WTC11 (cell line): ENCODE measurements at regions not wholly inside any gene's neighbourhood (a gene's known extent, or its start where the extent isn't known, plus 50 kb on each side); places are given as distances from the start of the nearest gene placed in this dataset.
A peak's percentile ranks its signal among the peaks of the same experiment; 100 is the strongest.

ENCODE experiments used
- ATAC-seq: fragments of 200-7000 bp; cut with Tn5 transposase; 2 replicates; pipeline ENCODE4 v1.10.0; 2021; ENCODE audit warnings: mild to moderate bottlenecking, moderate library complexity
- CTCF ChIA-PET: fragments of 300-600 bp; sonication (Branson Sonifier 250); formaldehyde crosslinking; loops from one replicate; lab custom pipeline; 2021; ENCODE audit warnings: antibody characterized with exemption; lab: Charles Lee
- POLR2A ChIA-PET: fragments of 350-600 bp; sonication (Branson Sonifier 250); formaldehyde crosslinking; loops from one replicate; lab custom pipeline; 2021; ENCODE audit warnings: antibody characterized with exemption; lab: Charles Lee
- DNase-seq: peaks from one replicate; pipeline ENCODE4 v3.0.0; 2021; ENCODE audit warnings: low spot score
- H3K27ac Mint-ChIP-seq: 2 replicates; pipeline ENCODE4 v1.8.0; 2021; ENCODE audit warnings: mixed read lengths
- H3K27me3 Mint-ChIP-seq: 2 replicates; pipeline ENCODE4 v1.8.0; 2021; ENCODE audit warnings: low read depth, mild to moderate bottlenecking, moderate library complexity, mixed read lengths
- H3K36me3 Mint-ChIP-seq: 2 replicates; pipeline ENCODE4 v1.8.0; 2021; ENCODE audit warnings: mixed read lengths
- H3K4me1 Mint-ChIP-seq: 2 replicates; pipeline ENCODE4 v1.8.0; 2022; ENCODE audit warnings: mixed read lengths
- H3K4me3 Mint-ChIP-seq: 2 replicates; pipeline ENCODE4 v1.8.0; 2021; ENCODE audit warnings: mild to moderate bottlenecking, moderate library complexity, mixed read lengths
- H3K9me3 Mint-ChIP-seq: 2 replicates; pipeline ENCODE4 v1.8.0; 2021; ENCODE audit warnings: mixed read lengths
- EMX1 ChIP-seq: fragments of 250-450 bp; sonication (Bioruptor Pico); IDR thresholded peaks from 2 replicates; pipeline ENCODE4 v1.8.0; 2021; ENCODE audit warnings: mild to moderate bottlenecking
- FOXJ3 ChIP-seq: sonication (generic); formaldehyde crosslinking; IDR thresholded peaks from 2 replicates; pipeline ENCODE4 v1.9.0; 2021; ENCODE audit warnings: missing genetic modification reagents, mild to moderate bottlenecking, borderline replicate concordance
- FOXK1 ChIP-seq: sonication (generic); formaldehyde crosslinking; IDR thresholded peaks from 2 replicates; pipeline ENCODE4 v1.8.0; 2022; ENCODE audit warnings: mild to moderate bottlenecking, moderate library complexity, missing genetic modification reagents
- FOXP1 ChIP-seq: sonication (generic); formaldehyde crosslinking; IDR thresholded peaks from 2 replicates; pipeline ENCODE4 v1.8.0; 2022; ENCODE audit warnings: missing genetic modification reagents, mild to moderate bottlenecking, moderate library complexity, borderline replicate concordance
- GABPB1 ChIP-seq: sonication (generic); formaldehyde crosslinking; IDR thresholded peaks from 2 replicates; pipeline ENCODE4 v1.8.1; 2023; ENCODE audit warnings: mild to moderate bottlenecking, missing genetic modification reagents
- GRHL2 ChIP-seq: fragments of 250-450 bp; sonication (Bioruptor Pico); IDR thresholded peaks from 2 replicates; pipeline ENCODE4 v1.8.0; 2022; ENCODE audit warnings: mild to moderate bottlenecking, moderate library complexity; ENCODE audit not compliant: insufficient replicate concordance, severe bottlenecking
- GTF2I ChIP-seq: fragments of 250-450 bp; sonication (Bioruptor Pico); conservative IDR thresholded peaks from 2 replicates; pipeline ENCODE4 v1.4.0; 2021; ENCODE audit warnings: mild to moderate bottlenecking
- JAZF1 ChIP-seq: fragments of 250-450 bp; sonication (Bioruptor Pico); IDR thresholded peaks from 2 replicates; pipeline ENCODE4 v1.9.0; 2021; ENCODE audit warnings: moderate library complexity, mild to moderate bottlenecking, inconsistent platforms
- KAT7 ChIP-seq: sonication (generic); formaldehyde crosslinking; IDR thresholded peaks from 2 replicates; pipeline ENCODE4 v1.8.1; 2023; ENCODE audit warnings: missing genetic modification reagents, mild to moderate bottlenecking, borderline replicate concordance
- MXD4 ChIP-seq: fragments of 250-450 bp; sonication (Bioruptor Pico); IDR thresholded peaks from 2 replicates; pipeline ENCODE4 v1.8.0; 2021; ENCODE audit warnings: mild to moderate bottlenecking, moderate library complexity, borderline replicate concordance
- NFE2L1 ChIP-seq: sonication (generic); formaldehyde crosslinking; IDR thresholded peaks from 2 replicates; pipeline ENCODE4 v1.8.1; 2023; ENCODE audit warnings: missing genetic modification reagents
- NR3C1 ChIP-seq: sonication (generic); formaldehyde crosslinking; conservative IDR thresholded peaks from 2 replicates; pipeline ENCODE4 v1.8.1; 2023; ENCODE audit warnings: low read depth, mild to moderate bottlenecking, missing genetic modification reagents
- RELA ChIP-seq: sonication (generic); formaldehyde crosslinking; IDR thresholded peaks from 2 replicates; pipeline ENCODE4 v1.8.1; 2022; ENCODE audit warnings: missing genetic modification reagents, mild to moderate bottlenecking, borderline replicate concordance
- ZNF121 ChIP-seq: sonication (generic); formaldehyde crosslinking; IDR thresholded peaks from 2 replicates; pipeline ENCODE4 v1.8.0; 2023; ENCODE audit warnings: missing genetic modification reagents
- ZNF219 ChIP-seq: sonication (generic); formaldehyde crosslinking; IDR thresholded peaks from 2 replicates; pipeline ENCODE4 v1.8.0; 2023; ENCODE audit warnings: missing genetic modification reagents, mild to moderate bottlenecking, borderline replicate concordance
- TF ChIP-seq, protein P1 (sequence below): sonication (generic); formaldehyde crosslinking; IDR thresholded peaks from 2 replicates; pipeline ENCODE4 v1.8.0; 2022; ENCODE audit warnings: mild to moderate bottlenecking, missing genetic modification reagents
- TF ChIP-seq, protein P2 (sequence below): sonication (generic); formaldehyde crosslinking; IDR thresholded peaks from 2 replicates; pipeline ENCODE4 v1.8.0; 2022; ENCODE audit warnings: missing genetic modification reagents
- TF ChIP-seq, protein P3 (sequence below): fragments of 250-450 bp; sonication (Bioruptor Pico); IDR thresholded peaks from 2 replicates; pipeline ENCODE4 v1.9.0; 2021; ENCODE audit warnings: moderate library complexity, mild to moderate bottlenecking, inconsistent platforms, borderline replicate concordance
- TF ChIP-seq, protein P4 (sequence below): sonication (generic); formaldehyde crosslinking; conservative IDR thresholded peaks from 2 replicates; pipeline ENCODE4 v1.8.1; 2023; ENCODE audit warnings: mild to moderate bottlenecking, low read depth, missing genetic modification reagents, moderate library complexity
- TF ChIP-seq, protein P5 (sequence below): sonication (generic); formaldehyde crosslinking; IDR thresholded peaks from 2 replicates; pipeline ENCODE4 v1.8.1; 2022; ENCODE audit warnings: missing genetic modification reagents, borderline replicate concordance
- TF ChIP-seq, protein P6 (sequence below): sonication (generic); formaldehyde crosslinking; conservative IDR thresholded peaks from 2 replicates; pipeline ENCODE4 v1.8.1; 2022; ENCODE audit warnings: mild to moderate bottlenecking, missing genetic modification reagents

DNA sequence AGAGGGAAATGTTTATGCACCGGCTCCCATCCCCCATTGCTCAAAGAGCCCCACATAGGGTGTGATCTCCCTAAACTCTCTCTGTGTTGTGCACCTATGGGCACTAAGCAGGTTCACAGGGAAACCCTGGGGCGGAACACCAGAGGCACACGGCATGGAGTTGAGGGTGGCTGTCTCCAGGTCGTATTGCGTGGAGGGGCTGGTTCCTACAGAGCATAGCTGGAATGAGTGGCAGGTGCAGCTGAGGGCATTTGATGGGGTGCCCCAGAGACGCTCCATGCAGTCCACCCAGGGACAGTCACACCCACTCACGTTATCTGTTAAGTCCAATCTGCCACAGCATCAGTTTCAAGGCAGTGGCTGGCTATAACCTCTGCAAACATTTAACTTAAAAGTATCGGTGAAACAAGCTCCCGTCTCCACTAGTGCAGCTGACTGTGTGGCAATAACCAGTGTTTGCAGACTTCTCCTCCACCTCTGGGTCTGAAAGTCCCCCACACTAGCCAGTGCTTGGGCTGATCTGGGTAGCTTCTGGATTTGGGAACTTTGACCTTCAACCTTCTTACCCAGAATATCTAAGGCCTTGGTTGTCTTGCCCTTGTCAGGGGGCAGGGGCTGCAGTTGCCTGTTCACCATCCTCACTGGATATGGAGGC is 249.2 kb upstream of the ZNF32 start:
- Mint-ChIP-seq H3K4me3 (no peak overlapping the region), H3K27me3 (no peaks in the 10 kb centered on the region), H3K4me1 (no peaks in the 10 kb centered on the region), H3K36me3 (no peaks in the 10 kb centered on the region), H3K9me3 (peaks cover 10% of the 10 kb centered on the region; the same call in 1 of the 2 replicates), H3K27ac (no peak overlapping the region)
- ChIA-PET CTCF (interaction anchor here (0.6 to 2.3 kb wide), 3 partner anchors 12 to 479 kb away, joined by 3 to 5 read pairs (median 4); no protein-coding TSS in a partner anchor), POLR2A (no interaction called here)
- DNase-seq (no peak), ATAC-seq (no peak)
- TF ChIP-seq FOXK1 (CRISPR knock-in tag), result no peak
- no peak for TF ChIP-seq GTF2I (CRISPR knock-in tag)
- no peak for TF ChIP-seq RELA (CRISPR knock-in tag)
- TF ChIP-seq, protein P1, sequence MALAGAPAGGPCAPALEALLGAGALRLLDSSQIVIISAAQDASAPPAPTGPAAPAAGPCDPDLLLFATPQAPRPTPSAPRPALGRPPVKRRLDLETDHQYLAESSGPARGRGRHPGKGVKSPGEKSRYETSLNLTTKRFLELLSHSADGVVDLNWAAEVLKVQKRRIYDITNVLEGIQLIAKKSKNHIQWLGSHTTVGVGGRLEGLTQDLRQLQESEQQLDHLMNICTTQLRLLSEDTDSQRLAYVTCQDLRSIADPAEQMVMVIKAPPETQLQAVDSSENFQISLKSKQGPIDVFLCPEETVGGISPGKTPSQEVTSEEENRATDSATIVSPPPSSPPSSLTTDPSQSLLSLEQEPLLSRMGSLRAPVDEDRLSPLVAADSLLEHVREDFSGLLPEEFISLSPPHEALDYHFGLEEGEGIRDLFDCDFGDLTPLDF (CRISPR knock-in tag), result no peak
- TF ChIP-seq FOXJ3 (CRISPR knock-in tag), result no peak
- no peak for TF ChIP-seq MXD4 (CRISPR knock-in tag)
- TF ChIP-seq, protein P2, sequence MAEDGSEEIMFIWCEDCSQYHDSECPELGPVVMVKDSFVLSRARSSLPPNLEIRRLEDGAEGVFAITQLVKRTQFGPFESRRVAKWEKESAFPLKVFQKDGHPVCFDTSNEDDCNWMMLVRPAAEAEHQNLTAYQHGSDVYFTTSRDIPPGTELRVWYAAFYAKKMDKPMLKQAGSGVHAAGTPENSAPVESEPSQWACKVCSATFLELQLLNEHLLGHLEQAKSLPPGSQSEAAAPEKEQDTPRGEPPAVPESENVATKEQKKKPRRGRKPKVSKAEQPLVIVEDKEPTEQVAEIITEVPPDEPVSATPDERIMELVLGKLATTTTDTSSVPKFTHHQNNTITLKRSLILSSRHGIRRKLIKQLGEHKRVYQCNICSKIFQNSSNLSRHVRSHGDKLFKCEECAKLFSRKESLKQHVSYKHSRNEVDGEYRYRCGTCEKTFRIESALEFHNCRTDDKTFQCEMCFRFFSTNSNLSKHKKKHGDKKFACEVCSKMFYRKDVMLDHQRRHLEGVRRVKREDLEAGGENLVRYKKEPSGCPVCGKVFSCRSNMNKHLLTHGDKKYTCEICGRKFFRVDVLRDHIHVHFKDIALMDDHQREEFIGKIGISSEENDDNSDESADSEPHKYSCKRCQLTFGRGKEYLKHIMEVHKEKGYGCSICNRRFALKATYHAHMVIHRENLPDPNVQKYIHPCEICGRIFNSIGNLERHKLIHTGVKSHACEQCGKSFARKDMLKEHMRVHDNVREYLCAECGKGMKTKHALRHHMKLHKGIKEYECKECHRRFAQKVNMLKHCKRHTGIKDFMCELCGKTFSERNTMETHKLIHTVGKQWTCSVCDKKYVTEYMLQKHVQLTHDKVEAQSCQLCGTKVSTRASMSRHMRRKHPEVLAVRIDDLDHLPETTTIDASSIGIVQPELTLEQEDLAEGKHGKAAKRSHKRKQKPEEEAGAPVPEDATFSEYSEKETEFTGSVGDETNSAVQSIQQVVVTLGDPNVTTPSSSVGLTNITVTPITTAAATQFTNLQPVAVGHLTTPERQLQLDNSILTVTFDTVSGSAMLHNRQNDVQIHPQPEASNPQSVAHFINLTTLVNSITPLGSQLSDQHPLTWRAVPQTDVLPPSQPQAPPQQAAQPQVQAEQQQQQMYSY (CRISPR knock-in tag), result peak; percentile 64; the same call in 1 of the 2 replicates
- TF ChIP-seq ZNF219, result no peak

DNA sequence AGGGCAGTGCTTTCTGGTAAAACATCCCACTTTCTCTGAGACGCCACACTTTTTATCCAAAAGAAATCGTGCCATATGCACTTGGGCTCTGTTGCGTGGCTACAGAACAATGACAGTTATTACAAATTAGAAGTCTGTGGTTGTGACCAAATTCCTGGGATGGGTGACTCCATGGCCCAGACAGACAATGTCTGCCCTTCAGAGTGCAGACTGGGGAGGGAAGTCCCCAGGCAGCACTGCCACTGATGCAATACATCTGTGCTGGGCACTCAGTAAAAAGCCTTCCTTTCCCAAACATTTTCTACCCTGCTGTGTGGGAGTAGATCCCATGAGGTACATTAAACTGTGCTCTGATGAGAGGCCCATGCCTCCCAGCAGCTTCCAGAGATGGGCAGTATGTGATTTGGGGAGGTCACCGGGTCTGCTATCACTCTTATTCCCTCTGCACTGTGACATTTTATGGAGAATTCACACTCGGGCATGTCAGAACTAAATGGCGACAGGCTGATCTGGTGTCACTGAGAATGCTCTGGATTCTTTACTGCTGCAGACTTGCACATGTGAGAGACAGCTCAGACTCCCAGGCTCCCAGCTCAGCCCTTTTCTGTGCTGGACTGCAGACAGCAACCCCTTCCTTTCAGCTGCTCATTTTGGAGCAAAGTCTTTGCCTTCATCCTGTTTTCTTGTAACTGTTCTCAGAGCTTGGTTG is 243.5 kb upstream of the ZNF32 start:
- H3K27ac Mint-ChIP-seq, result no peak overlapping the region
- TF ChIP-seq NR3C1 (no peak), JAZF1 (CRISPR knock-in tag) (no peak), EMX1 (CRISPR knock-in tag) (no peak), GRHL2 (CRISPR knock-in tag) (no peak), ZNF121 (no peak), FOXP1 (no peak), GABPB1 (CRISPR knock-in tag) (no peak), NFE2L1 (CRISPR knock-in tag) (no peak), KAT7 (CRISPR knock-in tag) (no peak)
- TF ChIP-seq, protein P1 (CRISPR knock-in tag), result no peak
- TF ChIP-seq, protein P3, sequence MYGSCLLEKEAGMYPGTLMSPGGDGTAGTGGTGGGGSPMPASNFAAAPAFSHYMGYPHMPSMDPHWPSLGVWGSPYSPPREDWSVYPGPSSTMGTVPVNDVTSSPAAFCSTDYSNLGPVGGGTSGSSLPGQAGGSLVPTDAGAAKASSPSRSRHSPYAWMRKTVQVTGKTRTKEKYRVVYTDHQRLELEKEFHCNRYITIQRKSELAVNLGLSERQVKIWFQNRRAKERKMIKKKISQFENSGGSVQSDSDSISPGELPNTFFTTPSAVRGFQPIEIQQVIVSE (CRISPR knock-in tag), result no peak
- TF ChIP-seq, protein P4, sequence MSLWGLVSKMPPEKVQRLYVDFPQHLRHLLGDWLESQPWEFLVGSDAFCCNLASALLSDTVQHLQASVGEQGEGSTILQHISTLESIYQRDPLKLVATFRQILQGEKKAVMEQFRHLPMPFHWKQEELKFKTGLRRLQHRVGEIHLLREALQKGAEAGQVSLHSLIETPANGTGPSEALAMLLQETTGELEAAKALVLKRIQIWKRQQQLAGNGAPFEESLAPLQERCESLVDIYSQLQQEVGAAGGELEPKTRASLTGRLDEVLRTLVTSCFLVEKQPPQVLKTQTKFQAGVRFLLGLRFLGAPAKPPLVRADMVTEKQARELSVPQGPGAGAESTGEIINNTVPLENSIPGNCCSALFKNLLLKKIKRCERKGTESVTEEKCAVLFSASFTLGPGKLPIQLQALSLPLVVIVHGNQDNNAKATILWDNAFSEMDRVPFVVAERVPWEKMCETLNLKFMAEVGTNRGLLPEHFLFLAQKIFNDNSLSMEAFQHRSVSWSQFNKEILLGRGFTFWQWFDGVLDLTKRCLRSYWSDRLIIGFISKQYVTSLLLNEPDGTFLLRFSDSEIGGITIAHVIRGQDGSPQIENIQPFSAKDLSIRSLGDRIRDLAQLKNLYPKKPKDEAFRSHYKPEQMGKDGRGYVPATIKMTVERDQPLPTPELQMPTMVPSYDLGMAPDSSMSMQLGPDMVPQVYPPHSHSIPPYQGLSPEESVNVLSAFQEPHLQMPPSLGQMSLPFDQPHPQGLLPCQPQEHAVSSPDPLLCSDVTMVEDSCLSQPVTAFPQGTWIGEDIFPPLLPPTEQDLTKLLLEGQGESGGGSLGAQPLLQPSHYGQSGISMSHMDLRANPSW, result no peak
- TF ChIP-seq, protein P5, sequence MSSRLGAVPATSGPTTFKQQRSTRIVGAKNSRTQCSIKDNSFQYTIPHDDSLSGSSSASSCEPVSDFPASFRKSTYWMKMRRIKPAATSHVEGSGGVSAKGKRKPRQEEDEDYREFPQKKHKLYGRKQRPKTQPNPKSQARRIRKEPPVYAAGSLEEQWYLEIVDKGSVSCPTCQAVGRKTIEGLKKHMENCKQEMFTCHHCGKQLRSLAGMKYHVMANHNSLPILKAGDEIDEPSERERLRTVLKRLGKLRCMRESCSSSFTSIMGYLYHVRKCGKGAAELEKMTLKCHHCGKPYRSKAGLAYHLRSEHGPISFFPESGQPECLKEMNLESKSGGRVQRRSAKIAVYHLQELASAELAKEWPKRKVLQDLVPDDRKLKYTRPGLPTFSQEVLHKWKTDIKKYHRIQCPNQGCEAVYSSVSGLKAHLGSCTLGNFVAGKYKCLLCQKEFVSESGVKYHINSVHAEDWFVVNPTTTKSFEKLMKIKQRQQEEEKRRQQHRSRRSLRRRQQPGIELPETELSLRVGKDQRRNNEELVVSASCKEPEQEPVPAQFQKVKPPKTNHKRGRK (CRISPR knock-in tag), result no peak
- TF ChIP-seq, protein P6, sequence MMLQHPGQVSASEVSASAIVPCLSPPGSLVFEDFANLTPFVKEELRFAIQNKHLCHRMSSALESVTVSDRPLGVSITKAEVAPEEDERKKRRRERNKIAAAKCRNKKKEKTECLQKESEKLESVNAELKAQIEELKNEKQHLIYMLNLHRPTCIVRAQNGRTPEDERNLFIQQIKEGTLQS (CRISPR knock-in tag), result no peak

More for the DNA sequence above, 243.5 kb upstream of the ZNF32 start:
- no peaks in the 10 kb centered on the region for H3K27me3 Mint-ChIP-seq
- peaks cover 7% of the 10 kb centered on the region; the same call in 1 of the 2 replicates for H3K9me3 Mint-ChIP-seq
- DNase-seq (no peak), ATAC-seq (no peak)
- CTCF ChIA-PET, result no interaction called here
- H3K36me3 Mint-ChIP-seq, result no peaks in the 10 kb centered on the region
- H3K4me1 Mint-ChIP-seq, result no peaks in the 10 kb centered on the region
- no peak overlapping the region for H3K4me3 Mint-ChIP-seq
- POLR2A ChIA-PET, result no interaction called here
